IMR-90 (cell line): ENCODE measurements at regions not wholly inside any gene's neighbourhood (a gene's known extent, or its start where the extent isn't known, plus 50 kb on each side); places are given as distances from the start of the nearest gene placed in this dataset.

Experiments
- ATAC-seq: fragments of 200-7000 bp; cut with Tn5 transposase; 2 replicates; pipeline ENCODE4 v1.9.1; 2020; ENCODE audit warnings: low read depth, mild to moderate bottlenecking, moderate library complexity
- BruUV-seq: library from RNA; stranded (reverse); fragments of 400-500 nt; replicated peaks from 2 replicates; lab custom pipeline; 2021; lab: Mats Ljungman, UMichigan
- CTCF ChIA-PET: fragments of 300-600 bp; formaldehyde crosslinking; extraction: SDS; loops from one replicate; lab custom pipeline; 2021; ENCODE audit warnings: antibody characterized with exemption; lab: Yijun Ruan, JAX
- POLR2A ChIA-PET: fragments of 300-600 bp; sonication (Branson Sonifier 250); formaldehyde crosslinking; loops from one replicate; lab custom pipeline; 2022; ENCODE audit warnings: antibody characterized with exemption; ENCODE audit not compliant: unreplicated experiment; lab: Charles Lee
- DNase-seq: peaks from one replicate; pipeline ENCODE4 v3.0.0; 2013
- H2AFZ ChIP-seq: replicated peaks from 2 replicates; pipeline ENCODE3; 2013; ENCODE audit warnings: low read length, mild to moderate bottlenecking; ENCODE audit not compliant: poor library complexity
- H2AK5ac ChIP-seq: 2 replicates; pipeline ENCODE4 v1.6.1; 2013; ENCODE audit warnings: low read depth, low read length, inconsistent platforms
- H2AK9ac ChIP-seq: replicated peaks from 2 replicates; pipeline ENCODE3; 2013; ENCODE audit warnings: mild to moderate bottlenecking, low read depth, low read length, moderate library complexity; ENCODE audit not compliant: poor library complexity
- H2BK120ac ChIP-seq: 2 replicates; pipeline ENCODE4 v1.6.1; 2013; ENCODE audit warnings: low read depth, low read length, inconsistent platforms
- H2BK15ac ChIP-seq: 3 replicates; pipeline ENCODE4 v1.6.1; 2013; ENCODE audit warnings: low read depth, low read length, inconsistent platforms
- H2BK20ac ChIP-seq: 2 replicates; pipeline ENCODE4 v1.6.1; 2013; ENCODE audit warnings: low read depth, mild to moderate bottlenecking, inconsistent platforms, low read length, moderate library complexity
- H2BK5ac ChIP-seq: 2 replicates; pipeline ENCODE4 v1.6.1; 2013; ENCODE audit warnings: mild to moderate bottlenecking, low read depth, low read length, inconsistent platforms; ENCODE audit not compliant: poor library complexity, severe bottlenecking
- H3K14ac ChIP-seq: replicated peaks from 2 replicates; pipeline ENCODE4 v1.6.1; 2013; ENCODE audit warnings: low read depth, low read length, inconsistent platforms
- H3K18ac ChIP-seq: 2 replicates; pipeline ENCODE4 v1.6.1; 2013; ENCODE audit warnings: low read depth, low read length, control low read depth
- H3K23ac ChIP-seq: 2 replicates; pipeline ENCODE4 v1.6.1; 2013; ENCODE audit warnings: low read depth, low read length, inconsistent platforms
- H3K27ac ChIP-seq: 2 replicates; pipeline ENCODE4 v1.5.1; 2013; ENCODE audit warnings: mild to moderate bottlenecking, control low read depth, low read length; ENCODE audit not compliant: insufficient read depth
- H3K27me3 ChIP-seq: 2 replicates; pipeline ENCODE4 v1.6.1; 2013; ENCODE audit warnings: low read length; ENCODE audit not compliant: control insufficient read depth, insufficient read depth
- H3K36me3 ChIP-seq: 2 replicates; pipeline ENCODE4 v1.6.1; 2013; ENCODE audit warnings: low read length, mixed read lengths; ENCODE audit not compliant: control insufficient read depth, insufficient read depth
- H3K4ac ChIP-seq: 2 replicates; pipeline ENCODE4 v1.6.1; 2013; ENCODE audit warnings: low read depth, low read length, inconsistent platforms
- H3K4me1 ChIP-seq: 2 replicates; pipeline ENCODE4 v1.6.1; 2013; ENCODE audit warnings: low read length, mixed read lengths; ENCODE audit not compliant: control insufficient read depth, insufficient read depth
- H3K4me2 ChIP-seq: 2 replicates; pipeline ENCODE4 v1.6.1; 2013; ENCODE audit warnings: low read depth, mild to moderate bottlenecking, control low read depth, low read length, moderate library complexity
- H3K4me3 ChIP-seq: 2 replicates; pipeline ENCODE4 v1.5.1; 2013; ENCODE audit warnings: low read depth, mild to moderate bottlenecking, control low read depth, low read length, moderate library complexity; ENCODE audit not compliant: insufficient read depth
- H3K56ac ChIP-seq: 2 replicates; pipeline ENCODE4 v1.6.1; 2013; ENCODE audit warnings: low read length, inconsistent platforms; ENCODE audit not compliant: insufficient read depth; ENCODE audit errors: extremely low read depth
- H3K79me1 ChIP-seq, 2 experiments: 2 replicates each; pipeline ENCODE4 v1.6.1; 2013; ENCODE audit warnings: low read length in 2 of 2, inconsistent platforms in 1 of 2, low read depth in 1 of 2
- H3K9ac ChIP-seq: 2 replicates; pipeline ENCODE4 v1.6.1; 2013; ENCODE audit warnings: low read depth, low read length, control low read depth
- H3K9me1 ChIP-seq: 2 replicates; pipeline ENCODE4 v1.6.1; 2013; ENCODE audit warnings: low read length, inconsistent platforms; ENCODE audit not compliant: insufficient read depth
- H3K9me3 ChIP-seq: 2 replicates; pipeline ENCODE4 v1.6.1; 2013; ENCODE audit warnings: low read length; ENCODE audit not compliant: control insufficient read depth, insufficient read depth
- H4K20me1 ChIP-seq: 2 replicates; pipeline ENCODE4 v1.6.1; 2013; ENCODE audit warnings: low read length, inconsistent platforms; ENCODE audit not compliant: insufficient read depth
- H4K5ac ChIP-seq: 2 replicates; pipeline ENCODE4 v1.6.1; 2013; ENCODE audit warnings: mild to moderate bottlenecking, low read depth, low read length, control low read depth
- H4K8ac ChIP-seq, 2 experiments: 2 replicates each; pipeline ENCODE4 v1.6.1; 2013; ENCODE audit warnings: low read depth in 2 of 2, low read length in 2 of 2, control low read depth in 1 of 2, inconsistent platforms in 1 of 2
- H4K91ac ChIP-seq: 2 replicates; pipeline ENCODE4 v1.6.1; 2013; ENCODE audit warnings: low read depth, low read length, inconsistent platforms; ENCODE audit not compliant: insufficient read depth
- BHLHE40 ChIP-seq: fragments of 150-350 bp; IDR thresholded peaks from 2 replicates; pipeline ENCODE4 v1.6.1; 2016; ENCODE audit warnings: mild to moderate bottlenecking, low read depth, low read length
- CEBPB ChIP-seq: IDR thresholded peaks from 2 replicates; pipeline ENCODE4 v1.6.1; 2012; ENCODE audit warnings: low read depth, low read length, improper control_type of control experiment
- CHD1 ChIP-seq: IDR thresholded peaks from 2 replicates; pipeline ENCODE4 v1.6.1; 2012; ENCODE audit warnings: low read depth, low read length, improper control_type of control experiment
- CTCF ChIP-seq: conservative IDR thresholded peaks from 2 replicates; pipeline ENCODE4 v1.5.1; 2012; ENCODE audit warnings: mild to moderate bottlenecking, low read depth, low read length, improper control_type of control experiment
- FOS ChIP-seq: fragments of 150-350 bp; IDR thresholded peaks from 2 replicates; pipeline ENCODE4 v1.6.1; 2016; ENCODE audit warnings: low read depth, low read length
- MAFK ChIP-seq: IDR thresholded peaks from 2 replicates; pipeline ENCODE4 v1.6.1; 2012; ENCODE audit warnings: low read depth, low read length, improper control_type of control experiment
- MAZ ChIP-seq: IDR thresholded peaks from 2 replicates; pipeline ENCODE4 v1.6.1; 2012; ENCODE audit warnings: low read depth, mild to moderate bottlenecking, low read length, improper control_type of control experiment, moderate library complexity, borderline replicate concordance
- MXI1 ChIP-seq: IDR thresholded peaks from 2 replicates; pipeline ENCODE4 v1.6.1; 2012; ENCODE audit warnings: low read depth, mild to moderate bottlenecking, low read length, moderate library complexity, borderline replicate concordance
- NFE2L2 ChIP-seq: fragments of 150-350 bp; IDR thresholded peaks from 2 replicates; pipeline ENCODE4 v1.6.1; 2016; ENCODE audit warnings: low read depth, mild to moderate bottlenecking, low read length
- POLR2A ChIP-seq: IDR thresholded peaks from 2 replicates; pipeline ENCODE4 v1.6.1; 2012; ENCODE audit warnings: mild to moderate bottlenecking, low read depth, low read length
- RAD21 ChIP-seq: IDR thresholded peaks from 2 replicates; pipeline ENCODE4 v1.6.1; 2012; ENCODE audit warnings: low read length, improper control_type of control experiment
- RCOR1 ChIP-seq: IDR thresholded peaks from 2 replicates; pipeline ENCODE4 v1.6.1; 2012; ENCODE audit warnings: mild to moderate bottlenecking, low read length, improper control_type of control experiment; ENCODE audit not compliant: insufficient replicate concordance
- RFX5 ChIP-seq: IDR thresholded peaks from 2 replicates; pipeline ENCODE4 v1.8.0; 2012; ENCODE audit warnings: low read depth, mild to moderate bottlenecking, low read length, moderate library complexity
- SMC3 ChIP-seq: fragments of 150-350 bp; IDR thresholded peaks from 2 replicates; pipeline ENCODE4 v1.6.1; 2016; ENCODE audit warnings: low read depth, mild to moderate bottlenecking, antibody characterized with exemption, low read length, moderate library complexity
- WGBS, 2 experiments: methylation state at CpG; one replicate each; pipeline versions ENCODE4 v1.1.5 to v1.1.7; 2013; ENCODE audit warnings: missing lambda C conversion rate in 2 of 2; ENCODE audit not compliant: insufficient read length in 1 of 2; ENCODE audit errors: extremely low coverage in 2 of 2; 5-methylcytosine and 5-hydroxymethylcytosine counted together
- dilution Hi-C: fragments of 300-500 bp; cut with HindIII; formaldehyde crosslinking; loops from one replicate; pipeline ENCODE4 v1.14.3; 2018; ENCODE audit warnings: low sequenced_read_pairs; ENCODE audit not compliant: unreplicated experiment
- in situ Hi-C: fragments of 300-500 bp; cut with MboI; formaldehyde crosslinking; loops from 3 replicates; pipeline ENCODE4 v1.14.3; 2019; ENCODE audit warnings: low sequenced_read_pairs, inconsistent platforms, mixed read lengths
- intact Hi-C: fragments of 100-400 bp; cut with micrococcal nuclease; formaldehyde crosslinking; loops from 2 replicates; pipeline ENCODE4 v1.10.0; 2022
- TF ChIP-seq, protein P1 (sequence below): fragments of 150-350 bp; IDR thresholded peaks from 2 replicates; pipeline ENCODE4 v1.6.1; 2016; ENCODE audit warnings: low read depth, mild to moderate bottlenecking, low read length, moderate library complexity, borderline replicate concordance
- TF ChIP-seq, protein P2 (sequence below): fragments of 150-350 bp; IDR thresholded peaks from 2 replicates; pipeline ENCODE4 v1.6.1; 2017; ENCODE audit warnings: mild to moderate bottlenecking, antibody characterized with exemption, low read length, low read depth

DNA sequence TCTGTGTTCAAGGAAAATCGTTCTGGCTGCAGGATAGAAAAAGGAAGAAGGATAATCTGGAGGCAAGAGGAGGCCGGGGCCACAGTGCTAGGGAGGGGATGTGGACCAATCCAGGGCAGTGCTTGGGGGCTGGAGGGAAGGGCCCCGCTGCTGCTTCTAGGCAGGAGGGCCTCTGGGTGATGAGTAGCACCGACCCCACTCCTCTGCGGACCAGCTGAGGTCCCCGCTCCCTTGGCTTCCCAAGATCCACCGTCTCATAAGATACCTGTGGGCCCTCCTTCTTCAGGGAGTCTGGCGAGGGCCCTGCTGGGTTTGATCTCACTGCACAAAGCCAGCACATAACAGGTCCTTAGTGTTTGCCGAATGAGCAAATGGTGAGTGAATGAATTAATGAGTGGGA is 93.5 kb upstream of the MVB12B start:
- intact Hi-C loops = no loop called here
- ChIA-PET POLR2A (no interaction called here), CTCF (no interaction called here)
- Histone ChIP-seq H2AK9ac (no peak overlapping the region), H2BK120ac (no peak overlapping the region), H4K20me1 (no peaks in the 10 kb centered on the region), H2AK5ac (no peak overlapping the region), H3K4ac (no peak overlapping the region), H3K9me1 (no peaks in the 10 kb centered on the region), H2BK20ac (no peak overlapping the region), H2BK15ac (no peak overlapping the region), H3K4me3 (no peak overlapping the region), H3K4me2 (no peak overlapping the region), H3K23ac (no peak overlapping the region), H3K4me1 (no peaks in the 10 kb centered on the region), H3K14ac (no peak overlapping the region), H2AFZ (no peak overlapping the region), H3K56ac (no peak overlapping the region), H4K5ac (no peak overlapping the region), H3K36me3 (no peaks in the 10 kb centered on the region), H3K79me1 (no peaks in the 10 kb centered on the region), H4K8ac (no peak overlapping the region), H3K27ac (no peak overlapping the region), H3K9me3 (no peaks in the 10 kb centered on the region), H3K9ac (no peak overlapping the region), H2BK5ac (no peak overlapping the region), H3K27me3 (peaks cover 28% of the 10 kb centered on the region), H3K18ac (no peak overlapping the region), H4K91ac (no peak overlapping the region)
- dilution Hi-C loops = no loop called here
- no CpG with 5 or more reads among the region's 9 CpGs for WGBS, 2 experiments
- ATAC-seq (no peak), DNase-seq (no peak)
- BruUV-seq = no TSS peak
- TF ChIP-seq RAD21 (no peak), RCOR1 (no peak), MAFK (no peak), RFX5 (no peak), MXI1 (no peak), BHLHE40 (no peak), CHD1 (no peak), CTCF (no peak), POLR2A (no peak), CEBPB (no peak), NFE2L2 (no peak), MAZ (no peak), SMC3 (no peak), FOS (no peak)
- TF ChIP-seq, protein P1, sequence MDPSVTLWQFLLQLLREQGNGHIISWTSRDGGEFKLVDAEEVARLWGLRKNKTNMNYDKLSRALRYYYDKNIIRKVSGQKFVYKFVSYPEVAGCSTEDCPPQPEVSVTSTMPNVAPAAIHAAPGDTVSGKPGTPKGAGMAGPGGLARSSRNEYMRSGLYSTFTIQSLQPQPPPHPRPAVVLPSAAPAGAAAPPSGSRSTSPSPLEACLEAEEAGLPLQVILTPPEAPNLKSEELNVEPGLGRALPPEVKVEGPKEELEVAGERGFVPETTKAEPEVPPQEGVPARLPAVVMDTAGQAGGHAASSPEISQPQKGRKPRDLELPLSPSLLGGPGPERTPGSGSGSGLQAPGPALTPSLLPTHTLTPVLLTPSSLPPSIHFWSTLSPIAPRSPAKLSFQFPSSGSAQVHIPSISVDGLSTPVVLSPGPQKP = no peak
- TF ChIP-seq, protein P2, sequence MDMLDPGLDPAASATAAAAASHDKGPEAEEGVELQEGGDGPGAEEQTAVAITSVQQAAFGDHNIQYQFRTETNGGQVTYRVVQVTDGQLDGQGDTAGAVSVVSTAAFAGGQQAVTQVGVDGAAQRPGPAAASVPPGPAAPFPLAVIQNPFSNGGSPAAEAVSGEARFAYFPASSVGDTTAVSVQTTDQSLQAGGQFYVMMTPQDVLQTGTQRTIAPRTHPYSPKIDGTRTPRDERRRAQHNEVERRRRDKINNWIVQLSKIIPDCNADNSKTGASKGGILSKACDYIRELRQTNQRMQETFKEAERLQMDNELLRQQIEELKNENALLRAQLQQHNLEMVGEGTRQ = no peak
- in situ Hi-C loops = loop anchor here (25.0 kb wide), 1 partner anchor 671 kb away; no protein-coding TSS in a partner anchor
